Spleen (tissue), 7 donors: ENCODE measurements at regions not wholly inside any gene's neighbourhood (a gene's known extent, or its start where the extent isn't known, plus 50 kb on each side); places are given as distances from the start of the nearest gene placed in this dataset.
"Not testable (repeated sequence)": the region's sequence is repeated elsewhere in the genome, so short reads cannot be mapped to it uniquely, and the experiment has no call there.

Source experiments
- POLR2A ChIP-seq, 3 donors: fragments of 450-650 bp; IDR thresholded peaks; one replicate each; pipeline ENCODE4 v1.5.1; 2017; ENCODE audit warnings: antibody characterized with exemption in 3 of 3, mild to moderate bottlenecking in 1 of 3
- POLR2AphosphoS5 ChIP-seq, 3 donors: sonication (generic); formaldehyde crosslinking; IDR thresholded peaks; one replicate each; pipeline ENCODE4 v1.5.1; 2017; ENCODE audit warnings: antibody characterized with exemption in 3 of 3
- TF ChIP-seq, protein P1 (sequence below), 11 experiments: fragments of 200-600 bp in 7 of 11; fragments of 450-650 bp in 4 of 11; sonication (generic) in 4 of 11; IDR thresholded peaks in 8 of 11; conservative IDR thresholded peaks in 3 of 11; 1 replicate in 7 of 11; 2 replicates in 4 of 11; pipeline versions ENCODE4 v1.4.0 to v1.8.0; 2016 to 2021; ENCODE audit warnings: antibody characterized with exemption in 11 of 11, inconsistent platforms in 4 of 11, mild to moderate bottlenecking in 1 of 11
- donor health status: DM: no; HTN: no; CAD: no; lungs with moderate emphysema.
- donor health status: DM: no; HTN: no; CAD: no.
- donor health status: DM: no; HTN: no; CAD: no.

DNA sequence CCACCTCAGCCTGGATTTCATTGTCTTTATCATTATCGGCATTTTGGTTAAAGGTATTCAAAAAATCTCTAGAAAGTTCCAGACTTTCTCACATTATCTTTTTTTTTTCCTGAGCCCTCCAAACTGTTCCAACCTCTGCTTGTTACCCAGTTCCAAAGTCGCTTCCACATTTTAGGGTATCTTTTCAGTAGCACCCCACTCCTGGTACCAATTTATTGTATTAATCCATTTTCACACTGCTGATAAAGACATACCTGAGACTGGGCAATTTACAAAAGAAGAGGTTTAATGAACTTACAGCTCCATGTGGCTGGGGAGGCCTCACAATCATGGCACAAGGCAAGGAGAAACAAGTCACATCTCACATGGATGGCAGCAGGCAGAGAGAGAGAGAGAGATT lies 145.5 kb upstream of the SSTR1 start:
- TF ChIP-seq POLR2A, POLR2AphosphoS5 (IDR thresholded peaks at IDR 0.05): not testable (repeated sequence)
- TF ChIP-seq, protein P1, sequence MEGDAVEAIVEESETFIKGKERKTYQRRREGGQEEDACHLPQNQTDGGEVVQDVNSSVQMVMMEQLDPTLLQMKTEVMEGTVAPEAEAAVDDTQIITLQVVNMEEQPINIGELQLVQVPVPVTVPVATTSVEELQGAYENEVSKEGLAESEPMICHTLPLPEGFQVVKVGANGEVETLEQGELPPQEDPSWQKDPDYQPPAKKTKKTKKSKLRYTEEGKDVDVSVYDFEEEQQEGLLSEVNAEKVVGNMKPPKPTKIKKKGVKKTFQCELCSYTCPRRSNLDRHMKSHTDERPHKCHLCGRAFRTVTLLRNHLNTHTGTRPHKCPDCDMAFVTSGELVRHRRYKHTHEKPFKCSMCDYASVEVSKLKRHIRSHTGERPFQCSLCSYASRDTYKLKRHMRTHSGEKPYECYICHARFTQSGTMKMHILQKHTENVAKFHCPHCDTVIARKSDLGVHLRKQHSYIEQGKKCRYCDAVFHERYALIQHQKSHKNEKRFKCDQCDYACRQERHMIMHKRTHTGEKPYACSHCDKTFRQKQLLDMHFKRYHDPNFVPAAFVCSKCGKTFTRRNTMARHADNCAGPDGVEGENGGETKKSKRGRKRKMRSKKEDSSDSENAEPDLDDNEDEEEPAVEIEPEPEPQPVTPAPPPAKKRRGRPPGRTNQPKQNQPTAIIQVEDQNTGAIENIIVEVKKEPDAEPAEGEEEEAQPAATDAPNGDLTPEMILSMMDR (IDR thresholded peaks at IDR 0.05 in 8 of 11, conservative IDR thresholded peaks at IDR 0.05 in 3 of 11), result not testable (repeated sequence)
